ENCODE measurements at regions not wholly inside any gene's neighbourhood (a gene's known extent, or its start where the extent isn't known, plus 50 kb on each side); places are given as distances from the start of the nearest gene placed in this dataset.

GRCh38 chr13:109599901-109600657 is 186.3 kb downstream of the IRS2 start:
- no peak for FAIRE-seq
- H3K9me3 ChIP-seq (ENCODE audit: control insufficient read depth, low read depth, low read length), result no peaks in the 10 kb centered on the region
- peaks cover 4% of the 10 kb centered on the region for H3K4me1 ChIP-seq (ENCODE audit: control insufficient read depth, extremely low read depth, insufficient read depth, low read length)
- no peak overlapping the region for H2AFZ ChIP-seq (ENCODE audit: control insufficient read depth, low read length)
- no peak overlapping the region for H3K4me2 ChIP-seq (ENCODE audit: control insufficient read depth, extremely low read depth, insufficient read depth, low read depth, low read length)
- no peaks in the 10 kb centered on the region for H4K20me1 ChIP-seq (ENCODE audit: control insufficient read depth, extremely low read depth, insufficient read depth, low read length)
- no peak overlapping the region for H3K27ac ChIP-seq (ENCODE audit: control insufficient read depth, insufficient read depth, low read length)
- no peaks in the 10 kb centered on the region for H3K27me3 ChIP-seq (ENCODE audit: control insufficient read depth, extremely low read depth, insufficient read depth, low read length)
- TF ChIP-seq EZH2 (IDR thresholded peaks at IDR 0.05; ENCODE audit: low read length) (no peak), CTCF (optimal IDR thresholded peaks at IDR 0.05 in 1 of 3, IDR thresholded peaks at IDR 0.05 in 1 of 3, conservative IDR thresholded peaks at IDR 0.05 in 1 of 3; ENCODE audit: extremely low read depth in 1 of 3, insufficient read depth in 2 of 3, low read length in 3 of 3) (no peak)
- dilution Hi-C loops (cut with MboI; ENCODE audit: extremely low pct_ligation_motif_present, low sequenced_read_pairs), result no loop called here
- no peak overlapping the region for H3K9ac ChIP-seq (ENCODE audit: control insufficient read depth, extremely low read depth, insufficient read depth, low read length)
- no peaks in the 10 kb centered on the region for H3K9me1 ChIP-seq (ENCODE audit: control insufficient read depth, extremely low read depth, insufficient read depth, low read length)
- H3K4me3 ChIP-seq (ENCODE audit: control insufficient read depth in 2 of 3, extremely low read depth in 1 of 3, insufficient read depth in 2 of 3, low read depth in 1 of 3, low read length in 3 of 3), result no peak overlapping the region
- no peaks in the 10 kb centered on the region for H3K79me2 ChIP-seq (ENCODE audit: control insufficient read depth, insufficient read depth, low read length)
- no peaks in the 10 kb centered on the region for H3K36me3 ChIP-seq (ENCODE audit: control insufficient read depth in 2 of 2, extremely low read depth in 1 of 2, insufficient read depth in 2 of 2, low read length in 2 of 2)
- no peak for DNase-seq (ENCODE audit: low read depth, low spot score)

- no peak for DNase-seq (ENCODE audit: low read depth, low spot score)
These were observed 190.9 kb downstream of the IRS2 start for GRCh38 chr13:109595471-109595870.

More at GRCh38 chr13:109595471-109595870, 190.9 kb downstream of the IRS2 start:
- Histone ChIP-seq H3K36me3 (ENCODE audit: control insufficient read depth in 2 of 2, extremely low read depth in 1 of 2, insufficient read depth in 2 of 2, low read length in 2 of 2) (no peaks in the 10 kb centered on the region), H3K27ac (ENCODE audit: control insufficient read depth, insufficient read depth, low read length) (no peak overlapping the region), H3K4me3 (ENCODE audit: control insufficient read depth in 2 of 3, extremely low read depth in 1 of 3, insufficient read depth in 2 of 3, low read depth in 1 of 3, low read length in 3 of 3) (no peak overlapping the region), H3K4me1 (ENCODE audit: control insufficient read depth, extremely low read depth, insufficient read depth, low read length) (no peaks in the 10 kb centered on the region), H3K9me1 (ENCODE audit: control insufficient read depth, extremely low read depth, insufficient read depth, low read length) (no peaks in the 10 kb centered on the region), H3K9ac (ENCODE audit: control insufficient read depth, extremely low read depth, insufficient read depth, low read length) (no peak overlapping the region), H3K79me2 (ENCODE audit: control insufficient read depth, insufficient read depth, low read length) (no peaks in the 10 kb centered on the region), H3K9me3 (ENCODE audit: control insufficient read depth, low read depth, low read length) (no peaks in the 10 kb centered on the region), H3K4me2 (ENCODE audit: control insufficient read depth, extremely low read depth, insufficient read depth, low read depth, low read length) (no peak overlapping the region), H4K20me1 (ENCODE audit: control insufficient read depth, extremely low read depth, insufficient read depth, low read length) (no peaks in the 10 kb centered on the region), H3K27me3 (ENCODE audit: control insufficient read depth, extremely low read depth, insufficient read depth, low read length) (no peaks in the 10 kb centered on the region), H2AFZ (ENCODE audit: control insufficient read depth, low read length) (no peak overlapping the region)
- no peak for TF ChIP-seq EZH2 (IDR thresholded peaks at IDR 0.05; ENCODE audit: low read length)
- no peak for TF ChIP-seq CTCF (optimal IDR thresholded peaks at IDR 0.05 in 1 of 3, IDR thresholded peaks at IDR 0.05 in 1 of 3, conservative IDR thresholded peaks at IDR 0.05 in 1 of 3; ENCODE audit: extremely low read depth in 1 of 3, insufficient read depth in 2 of 3, low read length in 3 of 3)
- no peak for FAIRE-seq
- dilution Hi-C loops (cut with MboI; ENCODE audit: extremely low pct_ligation_motif_present, low sequenced_read_pairs), result no loop called here
